ENCODE measurements at regions not wholly inside any gene's neighbourhood (a gene's known extent, or its start where the extent isn't known, plus 50 kb on each side); places are given as distances from the start of the nearest gene placed in this dataset.

- H3K27ac ChIP-seq (ENCODE audit: extremely low read length, insufficient read depth, low read length), result no peak overlapping the region
Observed at GRCh38 chr15:96768435-96768789, 437.9 kb downstream of the NR2F2 start.

GRCh38 chr15:96771035-96771434 lies 440.5 kb downstream of the NR2F2 start:
- FAIRE-seq (no peak), DNase-seq (ENCODE audit: low spot score) (no peak), ATAC-seq (no peak)
- Histone ChIP-seq H3K4me1 (ENCODE audit: insufficient read depth, low read length) (no peaks in the 10 kb centered on the region), H2AFZ (ENCODE audit: low read length) (no peak overlapping the region), H3K79me2 (ENCODE audit: insufficient read depth, low read length) (no peaks in the 10 kb centered on the region), H3K9ac (ENCODE audit: insufficient read depth, low read depth, low read length) (no peak overlapping the region), H3K27ac (ENCODE audit: extremely low read length, insufficient read depth, low read length) (no peak overlapping the region), H3K36me3 (replicated peaks in 1 of 2; ENCODE audit: control insufficient read depth in 1 of 2, insufficient read depth in 2 of 2, low read length in 2 of 2) (no peaks in the 10 kb centered on the region), H3K27me3 (ENCODE audit: control insufficient read depth in 1 of 2, insufficient read depth in 2 of 2, low read length in 2 of 2) (no peaks in the 10 kb centered on the region; a peak in 1 of 5 replicates), H3K4me3 (replicated peaks in 1 of 3; ENCODE audit: insufficient read depth in 1 of 3, low read depth in 2 of 3, low read length in 3 of 3) (no peak overlapping the region), H3K4me2 (ENCODE audit: low read depth, low read length) (no peak overlapping the region), H3K9me3 (ENCODE audit: low read length) (no peaks in the 10 kb centered on the region; the same call in 1 of the 2 replicates), H4K20me1 (ENCODE audit: insufficient read depth, low read length) (no peaks in the 10 kb centered on the region)
- CTCF ChIA-PET (ENCODE audit: low intra/inter-chr PET ratio, low total read pairs), result no interaction called here
- in situ Hi-C loops (cut with HindIII; ENCODE audit: extremely low pct_ligation_motif_present, low pct_unique_long_range_greater_than_20kb), result no loop called here
- POLR2A ChIA-PET, result no interaction called here
- BruUV-seq (replicated peaks), result no TSS peak
- WGBS (ENCODE audit: low lambda C conversion rate), result 4% methylated on average over 2 of the region's 2 CpGs
- intact Hi-C loops (cut with micrococcal nuclease; ENCODE audit: unreplicated experiment), result no loop called here
- TF ChIP-seq ZNF572 (CRISPR knock-in tag; IDR thresholded peaks at IDR 0.05), result no peak
- TF ChIP-seq, protein P1, sequence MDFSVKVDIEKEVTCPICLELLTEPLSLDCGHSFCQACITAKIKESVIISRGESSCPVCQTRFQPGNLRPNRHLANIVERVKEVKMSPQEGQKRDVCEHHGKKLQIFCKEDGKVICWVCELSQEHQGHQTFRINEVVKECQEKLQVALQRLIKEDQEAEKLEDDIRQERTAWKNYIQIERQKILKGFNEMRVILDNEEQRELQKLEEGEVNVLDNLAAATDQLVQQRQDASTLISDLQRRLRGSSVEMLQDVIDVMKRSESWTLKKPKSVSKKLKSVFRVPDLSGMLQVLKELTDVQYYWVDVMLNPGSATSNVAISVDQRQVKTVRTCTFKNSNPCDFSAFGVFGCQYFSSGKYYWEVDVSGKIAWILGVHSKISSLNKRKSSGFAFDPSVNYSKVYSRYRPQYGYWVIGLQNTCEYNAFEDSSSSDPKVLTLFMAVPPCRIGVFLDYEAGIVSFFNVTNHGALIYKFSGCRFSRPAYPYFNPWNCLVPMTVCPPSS (IDR thresholded peaks at IDR 0.05), result no peak

More at GRCh38 chr15:96768435-96768789, 437.9 kb downstream of the NR2F2 start:
- Histone ChIP-seq H3K4me1 (ENCODE audit: insufficient read depth, low read length) (no peaks in the 10 kb centered on the region), H3K4me2 (ENCODE audit: low read depth, low read length) (no peak overlapping the region), H3K79me2 (ENCODE audit: insufficient read depth, low read length) (no peaks in the 10 kb centered on the region), H3K27me3 (ENCODE audit: control insufficient read depth in 1 of 2, insufficient read depth in 2 of 2, low read length in 2 of 2) (no peaks in the 10 kb centered on the region), H3K36me3 (replicated peaks in 1 of 2; ENCODE audit: control insufficient read depth in 1 of 2, insufficient read depth in 2 of 2, low read length in 2 of 2) (no peaks in the 10 kb centered on the region), H3K9me3 (ENCODE audit: low read length) (no peaks in the 10 kb centered on the region; the same call in 1 of the 2 replicates), H3K4me3 (replicated peaks in 1 of 3; ENCODE audit: insufficient read depth in 1 of 3, low read depth in 2 of 3, low read length in 3 of 3) (no peak overlapping the region), H3K9ac (ENCODE audit: insufficient read depth, low read depth, low read length) (no peak overlapping the region), H4K20me1 (ENCODE audit: insufficient read depth, low read length) (no peaks in the 10 kb centered on the region), H2AFZ (ENCODE audit: low read length) (no peak overlapping the region)
- intact Hi-C loops (cut with micrococcal nuclease; ENCODE audit: unreplicated experiment) (no loop called here), in situ Hi-C loops (cut with HindIII; ENCODE audit: extremely low pct_ligation_motif_present, low pct_unique_long_range_greater_than_20kb) (no loop called here)
- no peak for TF ChIP-seq ZNF383 (CRISPR knock-in tag; IDR thresholded peaks at IDR 0.05; ENCODE audit: borderline replicate concordance)
- TF ChIP-seq GTF3A (CRISPR knock-in tag; conservative IDR thresholded peaks at IDR 0.05), result no peak
- no peak for TF ChIP-seq CEBPB (IDR thresholded peaks at IDR 0.05; ENCODE audit: borderline replicate concordance, low read depth, low read length)
- no peak for TF ChIP-seq HOXA9 (CRISPR knock-in tag; IDR thresholded peaks at IDR 0.05; ENCODE audit: borderline replicate concordance)
- TF ChIP-seq, protein P2, sequence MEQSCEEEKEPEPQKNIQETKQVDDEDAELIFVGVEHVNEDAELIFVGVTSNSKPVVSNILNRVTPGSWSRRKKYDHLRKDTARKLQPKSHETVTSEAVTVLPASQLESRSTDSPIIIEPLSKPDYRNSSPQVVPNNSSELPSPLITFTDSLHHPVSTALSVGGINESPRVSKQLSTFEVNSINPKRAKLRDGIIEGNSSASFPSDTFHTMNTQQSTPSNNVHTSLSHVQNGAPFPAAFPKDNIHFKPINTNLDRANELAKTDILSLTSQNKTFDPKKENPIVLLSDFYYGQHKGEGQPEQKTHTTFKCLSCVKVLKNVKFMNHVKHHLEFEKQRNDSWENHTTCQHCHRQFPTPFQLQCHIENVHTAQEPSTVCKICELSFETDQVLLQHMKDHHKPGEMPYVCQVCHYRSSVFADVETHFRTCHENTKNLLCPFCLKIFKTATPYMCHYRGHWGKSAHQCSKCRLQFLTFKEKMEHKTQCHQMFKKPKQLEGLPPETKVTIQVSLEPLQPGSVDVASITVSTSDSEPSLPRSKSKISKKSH (CRISPR knock-in tag; IDR thresholded peaks at IDR 0.05; ENCODE audit: borderline replicate concordance), result no peak
- TF ChIP-seq ZNF674 (CRISPR knock-in tag; IDR thresholded peaks at IDR 0.05; ENCODE audit: low read depth), result no peak
- no peak for TF ChIP-seq CREB1 (IDR thresholded peaks at IDR 0.05)
- no peak for TF ChIP-seq CREB1 (CRISPR knock-in tag; IDR thresholded peaks at IDR 0.05)
- TF ChIP-seq ZNF235 (CRISPR knock-in tag; IDR thresholded peaks at IDR 0.05; ENCODE audit: borderline replicate concordance), result no peak
- no peak for TF ChIP-seq RNF2 (conservative IDR thresholded peaks at IDR 0.05; ENCODE audit: low read depth)
- no peak for TF ChIP-seq CENPX (CRISPR knock-in tag; IDR thresholded peaks at IDR 0.05)
- no peak for TF ChIP-seq ZNF816 (CRISPR knock-in tag; IDR thresholded peaks at IDR 0.05; ENCODE audit: borderline replicate concordance)
- no peak for TF ChIP-seq ZC3H13 (CRISPR knock-in tag; IDR thresholded peaks at IDR 0.05)
- TF ChIP-seq SOX13 (IDR thresholded peaks at IDR 0.05), result no peak
- TF ChIP-seq SOX13 (CRISPR knock-in tag; conservative IDR thresholded peaks at IDR 0.05 in 1 of 2, IDR thresholded peaks at IDR 0.05 in 1 of 2), result no peak
- POLR2A ChIA-PET, result no interaction called here
- CTCF ChIA-PET (ENCODE audit: low intra/inter-chr PET ratio, low total read pairs), result no interaction called here
- DNase-seq (ENCODE audit: low spot score), result no peak
- no TSS peak for BruUV-seq (replicated peaks)
- WGBS (ENCODE audit: low lambda C conversion rate), result 2% methylated on average over 5 of the region's 5 CpGs
- ATAC-seq, result no peak
- FAIRE-seq, result no peak

Data from HepG2 (cell line).